Fibroblast of skin of scalp (primary cell): ENCODE measurements at regions not wholly inside any gene's neighbourhood (a gene's known extent, or its start where the extent isn't known, plus 50 kb on each side); places are given as distances from the start of the nearest gene placed in this dataset.
"Not testable (repeated sequence)": the region's sequence is repeated elsewhere in the genome, so short reads cannot be mapped to it uniquely, and the experiment has no call there.

Experiments used
- DNase-seq: peaks from one replicate; pipeline ENCODE4 v3.0.0-alpha.2; 2013

GRCh38 chr2:53188851-53189510 lies 578.6 kb upstream of the CHAC2 start:
- no peak for DNase-seq

- DNase-seq = no peak
These were observed 584.0 kb upstream of the CHAC2 start for GRCh38 chr2:53183581-53183980.

GRCh38 chr2:53182601-53183000 lies 585.0 kb upstream of the CHAC2 start:
- DNase-seq = no peak

- DNase-seq = no peak
These were observed 585.8 kb upstream of the CHAC2 start for GRCh38 chr2:53181759-53182158.

- DNase-seq = no peak
These were observed 590.3 kb upstream of the CHAC2 start for GRCh38 chr2:53177327-53177726.

- no peak for DNase-seq
These were observed 593.1 kb upstream of the CHAC2 start for GRCh38 chr2:53174539-53174938.

- no peak for DNase-seq
These were observed 593.7 kb upstream of the CHAC2 start for GRCh38 chr2:53173698-53174455.

GRCh38 chr2:53173091-53173490 lies 594.5 kb upstream of the CHAC2 start:
- DNase-seq = no peak

- DNase-seq = peak; percentile 4
These were observed 597.1 kb upstream of the CHAC2 start for GRCh38 chr2:53170466-53170865.

GRCh38 chr2:53167227-53167626 lies 600.4 kb upstream of the CHAC2 start:
- DNase-seq = no peak

GRCh38 chr2:53150146-53150545 lies 617.5 kb upstream of the CHAC2 start:
- no peak for DNase-seq

- no peak for DNase-seq
These were observed 619.4 kb upstream of the CHAC2 start for GRCh38 chr2:53148221-53148620.

- DNase-seq = peak; percentile 35
These were observed 636.2 kb upstream of the CHAC2 start for GRCh38 chr2:53131416-53131815.

- DNase-seq = peak; percentile 53
These were observed 637.1 kb upstream of the CHAC2 start for GRCh38 chr2:53130441-53130943.

- peak; percentile 68 for DNase-seq
These were observed 637.8 kb upstream of the CHAC2 start for GRCh38 chr2:53129851-53130250.

GRCh38 chr2:53127061-53127650 lies 640.4 kb upstream of the CHAC2 start:
- no peak for DNase-seq

- no peak for DNase-seq
These were observed 652.6 kb upstream of the CHAC2 start for GRCh38 chr2:53114991-53115390.

GRCh38 chr2:53114582-53114981 lies 653.0 kb upstream of the CHAC2 start:
- no peak for DNase-seq

- DNase-seq = not testable (repeated sequence)
These were observed 655.2 kb upstream of the CHAC2 start for GRCh38 chr2:53112408-53112807.

GRCh38 chr2:53111406-53111805 lies 656.2 kb upstream of the CHAC2 start:
- no peak for DNase-seq

- DNase-seq = no peak
These were observed 656.6 kb upstream of the CHAC2 start for GRCh38 chr2:53111004-53111403.

- no peak for DNase-seq
These were observed 659.4 kb upstream of the CHAC2 start for GRCh38 chr2:53108246-53108645.

- DNase-seq = peak; percentile 69
These were observed 663.3 kb upstream of the CHAC2 start for GRCh38 chr2:53104263-53104662.

- DNase-seq = no peak
These were observed 663.9 kb upstream of the CHAC2 start for GRCh38 chr2:53103679-53104078.
